Hepatocyte (in vitro differentiated cells): ENCODE measurements at regions not wholly inside any gene's neighbourhood (a gene's known extent, or its start where the extent isn't known, plus 50 kb on each side); places are given as distances from the start of the nearest gene placed in this dataset.
A peak's percentile ranks its signal among the peaks of the same experiment; 100 is the strongest.

Experiments used
- DNase-seq: peaks from one replicate; pipeline ENCODE4 v3.0.0-alpha.2; 2016; ENCODE audit warnings: low spot score
- H2AFZ ChIP-seq: fragments of 200-600 bp; sonication (generic); 2 replicates; pipeline ENCODE4 v1.6.0; 2016; ENCODE audit warnings: antibody characterized with exemption, mild to moderate bottlenecking
- H3K27ac ChIP-seq: fragments of 200-600 bp; sonication (generic); 2 replicates; pipeline ENCODE4 v1.5.1; 2016; ENCODE audit warnings: mild to moderate bottlenecking
- H3K27me3 ChIP-seq: fragments of 200-600 bp; sonication (generic); 2 replicates; pipeline ENCODE4 v1.6.1; 2016
- H3K36me3 ChIP-seq: fragments of 200-600 bp; sonication (generic); replicated peaks from 2 replicates; pipeline ENCODE4 v1.5.1; 2016; ENCODE audit warnings: low read depth; ENCODE audit not compliant: insufficient read depth
- H3K4me1 ChIP-seq: fragments of 200-600 bp; sonication (generic); 2 replicates; pipeline ENCODE4 v1.5.1; 2016; ENCODE audit warnings: mild to moderate bottlenecking, moderate library complexity; ENCODE audit not compliant: insufficient read depth
- H3K4me2 ChIP-seq: fragments of 200-600 bp; sonication (generic); 2 replicates; pipeline ENCODE4 v1.6.0; 2016
- H3K4me3 ChIP-seq: fragments of 200-600 bp; sonication (generic); 2 replicates; pipeline ENCODE4 v1.5.1; 2016; ENCODE audit warnings: mild to moderate bottlenecking
- H3K79me2 ChIP-seq: fragments of 200-600 bp; sonication (generic); 2 replicates; pipeline ENCODE4 v1.6.0; 2017; ENCODE audit warnings: mild to moderate bottlenecking
- H3K9me2 ChIP-seq: fragments of 200-600 bp; sonication (generic); replicated peaks from 2 replicates; pipeline ENCODE4 v1.6.0; 2017; ENCODE audit warnings: mild to moderate bottlenecking; ENCODE audit not compliant: insufficient read depth
- H3K9me3 ChIP-seq: fragments of 200-600 bp; sonication (generic); 2 replicates; pipeline ENCODE4 v1.5.1; 2016; ENCODE audit warnings: low read depth, mild to moderate bottlenecking
- H4K20me1 ChIP-seq: fragments of 200-600 bp; sonication (generic); 2 replicates; pipeline ENCODE4 v1.6.0; 2016; ENCODE audit warnings: mild to moderate bottlenecking; ENCODE audit not compliant: insufficient read depth, poor library complexity, severe bottlenecking
- EZH2 ChIP-seq: fragments of 200-600 bp; sonication (generic); IDR thresholded peaks from 2 replicates; pipeline ENCODE4 v1.6.1; 2016; ENCODE audit warnings: antibody characterized with exemption, mild to moderate bottlenecking, borderline replicate concordance
- EZH2phosphoT487 ChIP-seq: fragments of 200-600 bp; sonication (generic); IDR thresholded peaks from one replicate; pipeline ENCODE4 v1.6.1; 2018; ENCODE audit warnings: antibody characterized with exemption, mild to moderate bottlenecking, low read depth, moderate library complexity; ENCODE audit not compliant: unreplicated experiment, severe bottlenecking
- WGBS: methylation state at CpG from one replicate; pipeline ENCODE4 v1.1.6; 2016; ENCODE audit warnings: low lambda C conversion rate; ENCODE audit errors: missing lambda C conversion rate; 5-methylcytosine and 5-hydroxymethylcytosine counted together
- TF ChIP-seq, protein P1 (sequence below): fragments of 200-600 bp; sonication (generic); IDR thresholded peaks from 2 replicates; pipeline ENCODE4 v1.5.1; 2016; ENCODE audit warnings: antibody characterized with exemption, mild to moderate bottlenecking; ENCODE audit not compliant: poor library complexity

DNA sequence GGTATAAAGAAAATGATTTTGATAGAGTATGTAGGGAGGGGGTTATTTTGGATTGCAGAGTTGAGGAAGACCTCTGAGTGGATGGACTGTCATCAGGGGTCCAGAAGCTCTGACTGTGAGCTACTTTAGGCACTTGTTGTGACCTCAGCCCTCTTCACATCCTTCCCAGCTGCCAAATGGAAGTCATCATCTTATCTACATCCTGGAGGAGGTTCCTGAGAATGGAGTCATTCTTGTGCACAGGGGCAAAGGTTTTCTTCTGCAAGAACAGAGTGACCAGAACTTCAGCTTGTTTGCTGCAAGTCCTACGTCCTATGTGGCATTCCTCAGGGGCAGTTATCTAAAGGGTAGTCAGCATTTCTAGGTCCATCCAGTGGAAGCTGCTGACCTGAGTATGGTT is 393.8 kb downstream of the AASDHPPT start:
- Histone ChIP-seq H3K9me2 (no peaks in the 10 kb centered on the region), H3K4me3 (no peak overlapping the region), H3K9me3 (no peaks in the 10 kb centered on the region), H3K27me3 (no peaks in the 10 kb centered on the region), H3K36me3 (no peaks in the 10 kb centered on the region), H3K4me2 (no peak overlapping the region), H3K4me1 (peaks cover 48% of the 10 kb centered on the region), H4K20me1 (no peaks in the 10 kb centered on the region), H3K79me2 (no peaks in the 10 kb centered on the region), H3K27ac (peak overlapping the region; percentile 87), H2AFZ (no peak overlapping the region)
- peak; percentile 29 for DNase-seq
- 65% methylated on average over 1 of the region's 1 CpG for WGBS
- no peak for TF ChIP-seq EZH2
- TF ChIP-seq, protein P1, sequence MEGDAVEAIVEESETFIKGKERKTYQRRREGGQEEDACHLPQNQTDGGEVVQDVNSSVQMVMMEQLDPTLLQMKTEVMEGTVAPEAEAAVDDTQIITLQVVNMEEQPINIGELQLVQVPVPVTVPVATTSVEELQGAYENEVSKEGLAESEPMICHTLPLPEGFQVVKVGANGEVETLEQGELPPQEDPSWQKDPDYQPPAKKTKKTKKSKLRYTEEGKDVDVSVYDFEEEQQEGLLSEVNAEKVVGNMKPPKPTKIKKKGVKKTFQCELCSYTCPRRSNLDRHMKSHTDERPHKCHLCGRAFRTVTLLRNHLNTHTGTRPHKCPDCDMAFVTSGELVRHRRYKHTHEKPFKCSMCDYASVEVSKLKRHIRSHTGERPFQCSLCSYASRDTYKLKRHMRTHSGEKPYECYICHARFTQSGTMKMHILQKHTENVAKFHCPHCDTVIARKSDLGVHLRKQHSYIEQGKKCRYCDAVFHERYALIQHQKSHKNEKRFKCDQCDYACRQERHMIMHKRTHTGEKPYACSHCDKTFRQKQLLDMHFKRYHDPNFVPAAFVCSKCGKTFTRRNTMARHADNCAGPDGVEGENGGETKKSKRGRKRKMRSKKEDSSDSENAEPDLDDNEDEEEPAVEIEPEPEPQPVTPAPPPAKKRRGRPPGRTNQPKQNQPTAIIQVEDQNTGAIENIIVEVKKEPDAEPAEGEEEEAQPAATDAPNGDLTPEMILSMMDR, result no peak

- H3K27ac ChIP-seq, result no peak overlapping the region
- no peaks in the 10 kb centered on the region for H3K79me2 ChIP-seq
- no peaks in the 10 kb centered on the region for H3K9me3 ChIP-seq
- no peaks in the 10 kb centered on the region for H3K9me2 ChIP-seq
- H3K27me3 ChIP-seq, result no peaks in the 10 kb centered on the region
- H2AFZ ChIP-seq, result no peak overlapping the region
- 82% methylated on average over 2 of the region's 2 CpGs for WGBS
- no peak for DNase-seq
- no peaks in the 10 kb centered on the region for H3K36me3 ChIP-seq
- no peak overlapping the region for H3K4me3 ChIP-seq
- H3K4me2 ChIP-seq, result no peak overlapping the region
- no peaks in the 10 kb centered on the region for H4K20me1 ChIP-seq
- H3K4me1 ChIP-seq, result peaks cover 36% of the 10 kb centered on the region
- TF ChIP-seq EZH2phosphoT487 (no peak), EZH2 (no peak)
- TF ChIP-seq, protein P1, result no peak
Observed at GRCh38 chr11:106473089-106473722, 395.7 kb downstream of the AASDHPPT start.

DNA sequence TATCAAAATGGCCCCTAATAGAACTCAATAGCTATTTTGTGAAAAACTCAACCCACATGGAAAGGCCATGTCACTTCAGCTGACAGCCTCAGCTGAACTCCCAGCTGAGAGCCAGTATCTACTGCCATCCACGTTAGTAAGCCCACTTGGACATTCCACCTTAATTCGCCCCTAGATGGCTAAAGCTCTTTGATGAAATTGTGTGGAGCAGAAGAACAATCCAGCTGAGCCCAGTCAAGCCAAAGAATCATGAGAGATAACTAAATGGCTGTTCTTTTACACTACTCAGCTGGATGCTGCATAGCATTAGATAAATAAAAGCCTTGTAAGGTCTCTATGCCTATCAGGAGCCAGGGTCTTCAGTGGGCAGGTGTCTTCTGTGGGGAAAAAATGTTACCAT is 396.8 kb downstream of the AASDHPPT start:
- no peaks in the 10 kb centered on the region for H4K20me1 ChIP-seq
- H3K4me3 ChIP-seq, result no peak overlapping the region
- no peak overlapping the region for H3K27ac ChIP-seq
- no peaks in the 10 kb centered on the region for H3K27me3 ChIP-seq
- 94% methylated on average over 2 of the region's 2 CpGs for WGBS
- DNase-seq, result no peak
- TF ChIP-seq, protein P1, result no peak
- H3K9me2 ChIP-seq, result no peaks in the 10 kb centered on the region
- H2AFZ ChIP-seq, result no peak overlapping the region
- no peaks in the 10 kb centered on the region for H3K9me3 ChIP-seq
- H3K79me2 ChIP-seq, result no peaks in the 10 kb centered on the region
- peaks cover 29% of the 10 kb centered on the region for H3K4me1 ChIP-seq
- H3K4me2 ChIP-seq, result no peak overlapping the region
- no peaks in the 10 kb centered on the region for H3K36me3 ChIP-seq

- TF ChIP-seq EZH2phosphoT487, result no peak
- TF ChIP-seq, protein P1, result no peak
- TF ChIP-seq EZH2, result no peak
- H3K79me2 ChIP-seq, result no peaks in the 10 kb centered on the region
- no peaks in the 10 kb centered on the region for H3K27me3 ChIP-seq
- no peak overlapping the region for H3K4me3 ChIP-seq
- H3K9me2 ChIP-seq, result no peaks in the 10 kb centered on the region
- peaks cover 20% of the 10 kb centered on the region for H3K4me1 ChIP-seq
- no peaks in the 10 kb centered on the region for H3K36me3 ChIP-seq
- H3K27ac ChIP-seq, result no peak overlapping the region
- 94% methylated on average over 5 of the region's 5 CpGs for WGBS
- H2AFZ ChIP-seq, result no peak overlapping the region
- DNase-seq, result no peak
- no peaks in the 10 kb centered on the region for H3K9me3 ChIP-seq
- no peak overlapping the region for H3K4me2 ChIP-seq
- no peaks in the 10 kb centered on the region for H4K20me1 ChIP-seq
Observed at GRCh38 chr11:106475181-106475580, 397.7 kb downstream of the AASDHPPT start.
